ENCODE measurements at regions not wholly inside any gene's neighbourhood (a gene's known extent, or its start where the extent isn't known, plus 50 kb on each side); places are given as distances from the start of the nearest gene placed in this dataset.

GRCh38 chr13:71218960-71219359, 648.0 kb downstream of the DACH1 start:
- no peak for TF ChIP-seq EZH2 (IDR thresholded peaks at IDR 0.05; ENCODE audit: insufficient read depth, low read length)
- no peak overlapping the region for H3K27ac ChIP-seq (ENCODE audit: low read depth, low read length)
- Mint-ChIP-seq H3K4me3 (ENCODE audit: unreplicated experiment) (no peak overlapping the region), H3K27ac (ENCODE audit: unreplicated experiment) (no peak overlapping the region), H3K9me3 (ENCODE audit: unreplicated experiment) (no peaks in the 10 kb centered on the region), H3K27me3 (ENCODE audit: low read depth, unreplicated experiment) (no peaks in the 10 kb centered on the region), H3K36me3 (ENCODE audit: low read depth, unreplicated experiment) (no peaks in the 10 kb centered on the region), H3K4me1 (ENCODE audit: low read depth, unreplicated experiment) (no peaks in the 10 kb centered on the region)
- H4K20me1 ChIP-seq (ENCODE audit: insufficient read depth, low read length): no peaks in the 10 kb centered on the region
- no peaks in the 10 kb centered on the region for H3K27me3 ChIP-seq (ENCODE audit: insufficient read depth, low read length)
- H3K9me3 ChIP-seq (ENCODE audit: insufficient read depth, low read depth, low read length): no peaks in the 10 kb centered on the region
- H3K36me3 ChIP-seq (ENCODE audit: insufficient read depth, low read length): no peaks in the 10 kb centered on the region
- DNase-seq (ENCODE audit: low read depth) (no peak), FAIRE-seq (no peak)
- no peak overlapping the region for H2AFZ ChIP-seq (ENCODE audit: low read depth, low read length)
- H3K4me3 ChIP-seq (ENCODE audit: insufficient read depth, low read depth, low read length): no peak overlapping the region
- no peaks in the 10 kb centered on the region for H3K79me2 ChIP-seq (ENCODE audit: insufficient read depth, low read length)
- no peaks in the 10 kb centered on the region for H3K4me1 ChIP-seq (ENCODE audit: insufficient read depth, low read length)
- H3K4me2 ChIP-seq (ENCODE audit: low read length): no peak overlapping the region
- no peak overlapping the region for H3K9ac ChIP-seq (ENCODE audit: low read length)

- Histone ChIP-seq H3K4me2 (ENCODE audit: low read length) (no peak overlapping the region), H3K4me1 (ENCODE audit: insufficient read depth, low read length) (no peaks in the 10 kb centered on the region), H4K20me1 (ENCODE audit: insufficient read depth, low read length) (no peaks in the 10 kb centered on the region), H3K27ac (ENCODE audit: low read depth, low read length) (no peak overlapping the region), H2AFZ (ENCODE audit: low read depth, low read length) (no peak overlapping the region), H3K9me3 (ENCODE audit: insufficient read depth, low read depth, low read length) (no peaks in the 10 kb centered on the region), H3K79me2 (ENCODE audit: insufficient read depth, low read length) (no peaks in the 10 kb centered on the region), H3K9ac (ENCODE audit: low read length) (no peak overlapping the region), H3K27me3 (ENCODE audit: insufficient read depth, low read length) (no peaks in the 10 kb centered on the region), H3K36me3 (ENCODE audit: insufficient read depth, low read length) (no peaks in the 10 kb centered on the region), H3K4me3 (ENCODE audit: insufficient read depth, low read depth, low read length) (no peak overlapping the region)
- Mint-ChIP-seq H3K27me3 (ENCODE audit: low read depth, unreplicated experiment) (no peaks in the 10 kb centered on the region), H3K4me3 (ENCODE audit: unreplicated experiment) (no peak overlapping the region), H3K36me3 (ENCODE audit: low read depth, unreplicated experiment) (no peaks in the 10 kb centered on the region), H3K9me3 (ENCODE audit: unreplicated experiment) (no peaks in the 10 kb centered on the region), H3K4me1 (ENCODE audit: low read depth, unreplicated experiment) (no peaks in the 10 kb centered on the region), H3K27ac (ENCODE audit: unreplicated experiment) (no peak overlapping the region)
- FAIRE-seq (no peak), DNase-seq (ENCODE audit: low read depth) (no peak)
- TF ChIP-seq EZH2 (IDR thresholded peaks at IDR 0.05; ENCODE audit: insufficient read depth, low read length) (no peak), CTCF (IDR thresholded peaks at IDR 0.05; ENCODE audit: insufficient read depth, low read depth, low read length) (no peak)
Measured at GRCh38 chr13:71217827-71218226, 649.2 kb downstream of the DACH1 start.

- FAIRE-seq (no peak), DNase-seq (ENCODE audit: low read depth) (no peak)
- H3K27ac Mint-ChIP-seq (ENCODE audit: unreplicated experiment): no peak overlapping the region
- TF ChIP-seq CTCF (IDR thresholded peaks at IDR 0.05; ENCODE audit: insufficient read depth, low read depth, low read length): no peak
- TF ChIP-seq EZH2 (IDR thresholded peaks at IDR 0.05; ENCODE audit: insufficient read depth, low read length): no peak
- Histone ChIP-seq H3K9me3 (ENCODE audit: insufficient read depth, low read depth, low read length) (no peaks in the 10 kb centered on the region), H3K36me3 (ENCODE audit: insufficient read depth, low read length) (no peaks in the 10 kb centered on the region), H3K27ac (ENCODE audit: low read depth, low read length) (no peak overlapping the region), H3K79me2 (ENCODE audit: insufficient read depth, low read length) (no peaks in the 10 kb centered on the region), H3K4me3 (ENCODE audit: insufficient read depth, low read depth, low read length) (no peak overlapping the region), H3K4me1 (ENCODE audit: insufficient read depth, low read length) (no peaks in the 10 kb centered on the region), H3K27me3 (ENCODE audit: insufficient read depth, low read length) (no peaks in the 10 kb centered on the region), H2AFZ (ENCODE audit: low read depth, low read length) (no peak overlapping the region), H3K4me2 (ENCODE audit: low read length) (no peak overlapping the region), H4K20me1 (ENCODE audit: insufficient read depth, low read length) (no peaks in the 10 kb centered on the region), H3K9ac (ENCODE audit: low read length) (no peak overlapping the region)
- no peaks in the 10 kb centered on the region for H3K9me3 Mint-ChIP-seq (ENCODE audit: unreplicated experiment)
- no peak overlapping the region for H3K4me3 Mint-ChIP-seq (ENCODE audit: unreplicated experiment)
- no peaks in the 10 kb centered on the region for H3K4me1 Mint-ChIP-seq (ENCODE audit: low read depth, unreplicated experiment)
- no peaks in the 10 kb centered on the region for H3K27me3 Mint-ChIP-seq (ENCODE audit: low read depth, unreplicated experiment)
- H3K36me3 Mint-ChIP-seq (ENCODE audit: low read depth, unreplicated experiment): no peaks in the 10 kb centered on the region
Measured at GRCh38 chr13:71214821-71215220, 652.2 kb downstream of the DACH1 start.

All from astrocyte (in vitro differentiated cells and primary cell).